ENCODE measurements at regions not wholly inside any gene's neighbourhood (a gene's known extent, or its start where the extent isn't known, plus 50 kb on each side); places are given as distances from the start of the nearest gene placed in this dataset.
A peak's percentile ranks its signal among the peaks of the same experiment; 100 is the strongest.
"Not testable (repeated sequence)": the region's sequence is repeated elsewhere in the genome, so short reads cannot be mapped to it uniquely, and the experiment has no call there.

- Histone ChIP-seq H3K36me3 (ENCODE audit: insufficient read depth, low read length) (no peaks in the 10 kb centered on the region), H3K4me1 (ENCODE audit: insufficient read depth, low read length) (no peaks in the 10 kb centered on the region), H3K27me3 (ENCODE audit: insufficient read depth, low read length, poor library complexity, severe bottlenecking) (no peaks in the 10 kb centered on the region), H3K4me3 (ENCODE audit: low read length) (no peak overlapping the region), H3K27ac (ENCODE audit: low read depth, low read length) (no peak overlapping the region), H3K9me3 (ENCODE audit: low read length) (no peaks in the 10 kb centered on the region)
- no peaks in the 10 kb centered on the region for H3K4me1 Mint-ChIP-seq
- no peak for DNase-seq
- H3K36me3 Mint-ChIP-seq, result peaks cover 0 to 13% (median 0%) of the 10 kb centered on the region in 3 donors
- H3K27me3 Mint-ChIP-seq, result peaks cover 11 to 31% of the 10 kb centered on the region in 2 donors
- POLR2A ChIA-PET, result no interaction called here
- H3K27ac Mint-ChIP-seq, result peak overlapping the region in 1 of 8 donors; percentile 26
- H3K4me3 Mint-ChIP-seq, result no peak overlapping the region
- peaks cover 3 to 9% (median 7%) of the 10 kb centered on the region in 5 donors for H3K9me3 Mint-ChIP-seq
- CTCF ChIA-PET, result no interaction called here
Observed at GRCh38 chr15:56568466-56569167, 103.7 kb upstream of the MNS1 start.

- H3K4me1 Mint-ChIP-seq, result peaks cover 0 to 2% (median 0%) of the 10 kb centered on the region in 3 donors
- H3K4me3 ChIP-seq (ENCODE audit: low read length), result no peak overlapping the region
- H3K27me3 ChIP-seq (ENCODE audit: insufficient read depth, low read length, poor library complexity, severe bottlenecking), result no peaks in the 10 kb centered on the region
- no peak for DNase-seq
- no peaks in the 10 kb centered on the region for H3K4me1 ChIP-seq (ENCODE audit: insufficient read depth, low read length)
- ChIA-PET POLR2A (no interaction called here), CTCF (no interaction called here)
- H3K4me3 Mint-ChIP-seq, result no peak overlapping the region
- no peak overlapping the region for H3K27ac Mint-ChIP-seq
- H3K36me3 Mint-ChIP-seq, result peaks cover 0 to 13% (median 2%) of the 10 kb centered on the region in 3 donors
- peaks cover 21 to 40% (median 27%) of the 10 kb centered on the region in 5 donors for H3K9me3 Mint-ChIP-seq
- H3K36me3 ChIP-seq (ENCODE audit: insufficient read depth, low read length), result no peaks in the 10 kb centered on the region
- H3K27ac ChIP-seq (ENCODE audit: low read depth, low read length), result no peak overlapping the region
- H3K27me3 Mint-ChIP-seq, result peaks cover 6 to 25% of the 10 kb centered on the region in 2 donors
- no peaks in the 10 kb centered on the region for H3K9me3 ChIP-seq (ENCODE audit: low read length)
Observed at GRCh38 chr15:56557415-56557814, 92.5 kb upstream of the MNS1 start.

GRCh38 chr15:56553486-56553885 is 88.5 kb upstream of the MNS1 start:
- H3K4me3 Mint-ChIP-seq, result no peak overlapping the region
- no peak overlapping the region for H3K27ac Mint-ChIP-seq
- H3K36me3 ChIP-seq (ENCODE audit: insufficient read depth, low read length), result no peaks in the 10 kb centered on the region
- H3K27me3 Mint-ChIP-seq, result peaks cover 12 to 18% of the 10 kb centered on the region in 2 donors
- no peak overlapping the region for H3K4me3 ChIP-seq (ENCODE audit: low read length)
- H3K27ac ChIP-seq (ENCODE audit: low read depth, low read length), result no peak overlapping the region
- POLR2A ChIA-PET, result no interaction called here
- H3K4me1 ChIP-seq (ENCODE audit: insufficient read depth, low read length), result no peaks in the 10 kb centered on the region
- CTCF ChIA-PET, result no interaction called here
- no peaks in the 10 kb centered on the region for H3K27me3 ChIP-seq (ENCODE audit: insufficient read depth, low read length, poor library complexity, severe bottlenecking)
- H3K36me3 Mint-ChIP-seq, result peaks cover 0 to 14% (median 0%) of the 10 kb centered on the region in 3 donors
- peaks cover 19 to 28% (median 25%) of the 10 kb centered on the region in 5 donors for H3K9me3 Mint-ChIP-seq
- no peaks in the 10 kb centered on the region for H3K4me1 Mint-ChIP-seq
- H3K9me3 ChIP-seq (ENCODE audit: low read length), result no peaks in the 10 kb centered on the region
- DNase-seq, result no peak

GRCh38 chr15:56552659-56553058 is 87.7 kb upstream of the MNS1 start:
- no peak overlapping the region for H3K27ac Mint-ChIP-seq
- Histone ChIP-seq H3K36me3 (ENCODE audit: insufficient read depth, low read length) (no peaks in the 10 kb centered on the region), H3K9me3 (ENCODE audit: low read length) (no peaks in the 10 kb centered on the region), H3K27me3 (ENCODE audit: insufficient read depth, low read length, poor library complexity, severe bottlenecking) (no peaks in the 10 kb centered on the region), H3K4me3 (ENCODE audit: low read length) (no peak overlapping the region), H3K4me1 (ENCODE audit: insufficient read depth, low read length) (no peaks in the 10 kb centered on the region), H3K27ac (ENCODE audit: low read depth, low read length) (no peak overlapping the region)
- peaks cover 9 to 24% of the 10 kb centered on the region in 2 donors for H3K27me3 Mint-ChIP-seq
- H3K36me3 Mint-ChIP-seq, result peaks cover 0 to 5% (median 0%) of the 10 kb centered on the region in 3 donors
- H3K9me3 Mint-ChIP-seq, result peaks cover 14 to 20% (median 17%) of the 10 kb centered on the region in 5 donors
- ChIA-PET POLR2A (no interaction called here), CTCF (no interaction called here)
- H3K4me3 Mint-ChIP-seq, result no peak overlapping the region
- DNase-seq, result no peak
- H3K4me1 Mint-ChIP-seq, result no peaks in the 10 kb centered on the region

GRCh38 chr15:56540570-56540969 is 75.6 kb upstream of the MNS1 start:
- Mint-ChIP-seq H3K27me3 (peaks cover 12 to 24% of the 10 kb centered on the region in 2 donors), H3K4me1 (peaks cover 21 to 24% (median 24%) of the 10 kb centered on the region in 3 donors), H3K9me3 (peaks cover 7 to 18% (median 15%) of the 10 kb centered on the region in 5 donors)
- H3K27ac Mint-ChIP-seq; H3K36me3 ChIP-seq (ENCODE audit: insufficient read depth, low read length); H3K36me3 Mint-ChIP-seq; H3K27ac ChIP-seq (ENCODE audit: low read depth, low read length); DNase-seq; H3K27me3 ChIP-seq (ENCODE audit: insufficient read depth, low read length, poor library complexity, severe bottlenecking); H3K4me3 Mint-ChIP-seq; H3K4me3 ChIP-seq (ENCODE audit: low read length); H3K9me3 ChIP-seq (ENCODE audit: low read length); POLR2A ChIA-PET; CTCF ChIA-PET: not testable (repeated sequence)
- peaks cover 11% of the 10 kb centered on the region for H3K4me1 ChIP-seq (ENCODE audit: insufficient read depth, low read length)

GRCh38 chr15:56540157-56540556 is 75.2 kb upstream of the MNS1 start:
- CTCF ChIA-PET; POLR2A ChIA-PET; H3K4me3 ChIP-seq (ENCODE audit: low read length); H3K27ac ChIP-seq (ENCODE audit: low read depth, low read length); H3K4me3 Mint-ChIP-seq; H3K27me3 ChIP-seq (ENCODE audit: insufficient read depth, low read length, poor library complexity, severe bottlenecking); H3K36me3 ChIP-seq (ENCODE audit: insufficient read depth, low read length); H3K27ac Mint-ChIP-seq; H3K9me3 ChIP-seq (ENCODE audit: low read length); H3K36me3 Mint-ChIP-seq; DNase-seq: not testable (repeated sequence)
- Mint-ChIP-seq H3K27me3 (peaks cover 12 to 24% of the 10 kb centered on the region in 2 donors), H3K9me3 (peaks cover 7 to 18% (median 12%) of the 10 kb centered on the region in 5 donors), H3K4me1 (peaks cover 21 to 24% (median 24%) of the 10 kb centered on the region in 3 donors)
- H3K4me1 ChIP-seq (ENCODE audit: insufficient read depth, low read length), result peaks cover 11% of the 10 kb centered on the region

GRCh38 chr15:56538901-56539545 is 74.1 kb upstream of the MNS1 start:
- H3K4me1 ChIP-seq (ENCODE audit: insufficient read depth, low read length), result peaks cover 11% of the 10 kb centered on the region
- H3K36me3 Mint-ChIP-seq, result no peaks in the 10 kb centered on the region
- POLR2A ChIA-PET, result no interaction called here
- peak overlapping the region in 2 of 8 donors; percentile 40 to 55 for H3K27ac Mint-ChIP-seq
- no peaks in the 10 kb centered on the region for H3K36me3 ChIP-seq (ENCODE audit: insufficient read depth, low read length)
- H3K27me3 ChIP-seq (ENCODE audit: insufficient read depth, low read length, poor library complexity, severe bottlenecking), result no peaks in the 10 kb centered on the region
- no peak overlapping the region for H3K4me3 ChIP-seq (ENCODE audit: low read length)
- peaks cover 21 to 24% (median 24%) of the 10 kb centered on the region in 3 donors for H3K4me1 Mint-ChIP-seq
- no peak for DNase-seq
- H3K9me3 ChIP-seq (ENCODE audit: low read length), result no peaks in the 10 kb centered on the region
- peaks cover 0 to 6% (median 3%) of the 10 kb centered on the region in 5 donors for H3K9me3 Mint-ChIP-seq
- H3K4me3 Mint-ChIP-seq, result peak overlapping the region in 1 of 7 donors; percentile 69
- CTCF ChIA-PET, result no interaction called here
- H3K27ac ChIP-seq (ENCODE audit: low read depth, low read length), result no peak overlapping the region
- peaks cover 11 to 13% of the 10 kb centered on the region in 2 donors for H3K27me3 Mint-ChIP-seq

GRCh38 chr15:56537881-56538280 is 72.9 kb upstream of the MNS1 start:
- no peak overlapping the region for H3K4me3 ChIP-seq (ENCODE audit: low read length)
- no peaks in the 10 kb centered on the region for H3K36me3 ChIP-seq (ENCODE audit: insufficient read depth, low read length)
- peaks cover 0 to 2% (median 0%) of the 10 kb centered on the region in 5 donors for H3K9me3 Mint-ChIP-seq
- H3K9me3 ChIP-seq (ENCODE audit: low read length), result no peaks in the 10 kb centered on the region
- H3K27ac ChIP-seq (ENCODE audit: low read depth, low read length), result no peak overlapping the region
- H3K27me3 ChIP-seq (ENCODE audit: insufficient read depth, low read length, poor library complexity, severe bottlenecking), result no peaks in the 10 kb centered on the region
- H3K27ac Mint-ChIP-seq, result peak overlapping the region in 7 of 8 donors; percentile 14 to 77 (median 42)
- no peaks in the 10 kb centered on the region for H3K36me3 Mint-ChIP-seq
- H3K4me3 Mint-ChIP-seq, result peak overlapping the region in 6 of 7 donors; percentile 16 to 80 (median 28)
- POLR2A ChIA-PET, result no interaction called here
- peaks cover 21 to 24% (median 24%) of the 10 kb centered on the region in 3 donors for H3K4me1 Mint-ChIP-seq
- peak; percentile 7 to 81 (median 42) for DNase-seq
- CTCF ChIA-PET, result no interaction called here
- peaks cover 11% of the 10 kb centered on the region for H3K4me1 ChIP-seq (ENCODE audit: insufficient read depth, low read length)
- H3K27me3 Mint-ChIP-seq, result peaks cover 5 to 6% of the 10 kb centered on the region in 2 donors
